HuH-7 (cell line): ENCODE measurements at regions not wholly inside any gene's neighbourhood (a gene's known extent, or its start where the extent isn't known, plus 50 kb on each side); places are given as distances from the start of the nearest gene placed in this dataset.
"Not testable (repeated sequence)": the region's sequence is repeated elsewhere in the genome, so short reads cannot be mapped to it uniquely, and the experiment has no call there.

ENCODE experiments used
- DNase-seq: peaks from one replicate; pipeline ENCODE4 v3.0.0; 2011; ENCODE audit warnings: low spot score

DNA sequence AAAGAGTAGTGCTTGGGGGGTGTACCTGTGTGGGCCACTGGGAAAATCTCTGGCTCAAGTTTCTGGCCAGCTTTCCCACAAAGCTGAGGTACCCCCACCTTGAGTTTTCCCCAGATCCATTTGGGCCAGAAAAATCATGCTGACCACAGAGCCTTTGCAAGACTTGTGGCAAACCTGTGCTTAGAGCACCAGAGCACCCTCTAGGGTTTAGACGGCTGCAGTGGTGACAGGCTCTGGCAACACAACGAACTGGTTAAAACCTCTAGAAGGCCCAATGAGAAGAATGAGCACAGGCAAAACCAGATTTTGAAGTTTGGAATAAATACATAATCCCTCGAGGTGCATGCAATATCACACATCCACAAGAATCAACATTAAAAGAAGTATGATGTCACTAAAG is 290.7 kb upstream of the FOLH1 start:
- DNase-seq: no peak

DNA sequence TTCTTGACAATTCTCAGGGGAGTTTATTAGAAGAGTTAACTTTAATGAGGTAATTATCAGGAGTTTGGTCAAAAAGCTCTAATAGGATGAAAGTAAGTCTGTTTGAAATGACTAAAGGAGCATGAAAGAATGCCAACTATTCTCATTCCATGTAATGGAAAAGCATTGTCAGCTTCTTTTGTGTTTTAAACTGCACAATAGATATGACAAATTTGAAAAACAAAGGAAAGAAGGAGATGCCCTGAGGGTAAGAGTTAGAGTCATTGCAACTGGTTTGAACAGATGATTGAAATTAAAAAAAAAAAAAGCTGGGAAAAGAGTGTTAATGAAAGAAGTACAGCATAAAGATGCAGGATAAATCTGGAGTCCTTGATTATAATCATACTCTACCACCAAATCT is 296.8 kb upstream of the FOLH1 start:
- no peak for DNase-seq

DNA sequence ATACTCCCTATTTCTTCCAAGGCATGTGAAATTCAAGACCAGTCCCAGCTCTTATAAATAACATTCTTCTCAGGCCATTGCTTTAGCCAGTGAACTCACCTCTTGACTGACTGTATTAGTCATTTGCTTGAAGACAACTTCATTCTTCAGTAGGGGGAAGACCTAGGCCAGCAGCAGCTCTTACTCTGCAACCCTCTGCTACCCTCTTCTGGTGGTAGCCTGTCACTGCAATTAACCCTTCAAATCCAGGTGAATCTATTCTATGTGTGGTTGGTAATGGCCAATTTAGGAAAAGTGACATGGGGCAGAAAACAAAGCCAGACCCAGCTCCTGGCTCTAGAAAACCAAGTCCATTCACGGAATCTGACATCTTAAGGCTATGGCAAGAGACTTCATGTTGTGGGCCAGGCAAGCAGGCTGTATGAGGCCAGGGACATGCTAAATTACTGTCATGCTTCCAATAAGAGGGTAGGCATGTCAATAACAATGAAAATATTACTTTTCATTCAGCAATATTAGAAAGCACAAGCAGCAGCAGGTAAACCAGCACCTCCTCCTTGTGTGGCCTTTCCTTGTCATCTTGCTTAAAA is 317.9 kb upstream of the FOLH1 start:
- DNase-seq: peak; percentile 1

DNA sequence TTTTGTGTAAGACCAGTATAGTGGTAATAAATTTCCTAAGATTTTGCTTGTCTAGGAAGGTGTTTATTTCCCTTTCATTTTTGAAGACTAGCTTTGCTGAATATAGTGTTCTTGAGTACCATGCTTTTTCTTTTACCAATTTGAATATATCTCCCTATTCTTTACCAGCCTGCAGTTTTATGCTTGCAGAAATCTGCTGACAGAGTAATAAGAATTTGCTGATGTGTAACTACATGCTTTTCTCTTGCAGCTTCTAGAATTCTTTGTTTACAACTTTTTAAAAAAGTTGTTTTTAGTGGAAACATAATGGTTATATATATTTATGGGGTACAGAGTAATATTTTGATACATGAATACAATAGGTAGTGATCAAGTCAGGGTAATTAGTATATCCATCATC is 324.8 kb upstream of the FOLH1 start:
- DNase-seq: no peak

DNA sequence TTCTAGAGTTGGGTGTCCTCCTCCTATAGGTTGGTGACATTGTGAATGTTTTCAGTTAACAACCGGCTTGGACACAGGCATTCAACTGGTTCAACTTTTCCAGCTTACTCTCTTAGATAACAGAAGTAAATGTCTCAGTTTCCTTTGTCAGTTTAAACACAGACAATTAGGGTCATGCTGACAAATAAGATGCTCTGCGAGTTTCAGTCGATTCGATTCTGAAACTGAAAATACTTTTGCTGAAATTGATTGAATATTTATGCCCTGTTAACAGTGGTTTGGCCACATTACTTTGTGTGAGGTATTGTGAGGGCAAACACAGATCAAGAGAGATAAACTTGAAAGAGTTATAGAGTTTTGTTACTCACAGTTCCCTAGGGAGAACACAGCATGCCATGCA is 330.5 kb upstream of the FOLH1 start:
- not testable (repeated sequence) for DNase-seq

DNA sequence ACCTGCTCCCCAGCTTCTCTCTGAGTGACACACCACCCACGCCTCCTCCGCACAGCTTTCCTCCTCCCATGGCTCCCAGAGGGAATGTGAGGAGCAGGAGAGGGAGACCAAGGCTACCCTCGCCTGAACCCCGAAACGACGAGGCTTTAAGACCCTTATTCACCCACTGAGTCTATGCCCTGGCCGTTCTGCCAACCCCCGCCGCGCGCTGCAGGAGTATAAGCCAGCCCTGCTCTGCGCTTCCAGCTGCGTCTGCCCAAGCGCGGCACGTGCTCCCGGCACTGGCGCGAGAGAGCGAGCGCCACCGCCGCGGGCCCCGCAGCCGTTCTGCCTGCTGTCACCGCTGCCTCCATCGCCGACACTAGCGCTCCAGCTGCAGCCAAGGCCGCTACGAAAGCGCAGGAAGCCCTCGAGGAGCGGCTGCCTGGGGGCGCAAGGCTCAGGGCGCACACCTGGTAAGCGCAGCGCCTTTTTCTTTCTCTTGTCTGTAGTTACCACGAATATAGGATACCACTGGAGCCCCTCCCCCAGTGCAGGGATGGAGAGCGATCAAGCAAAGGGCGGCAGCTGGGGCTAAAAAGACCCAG is 350.0 kb upstream of the FOLH1 start:
- not testable (repeated sequence) for DNase-seq

DNA sequence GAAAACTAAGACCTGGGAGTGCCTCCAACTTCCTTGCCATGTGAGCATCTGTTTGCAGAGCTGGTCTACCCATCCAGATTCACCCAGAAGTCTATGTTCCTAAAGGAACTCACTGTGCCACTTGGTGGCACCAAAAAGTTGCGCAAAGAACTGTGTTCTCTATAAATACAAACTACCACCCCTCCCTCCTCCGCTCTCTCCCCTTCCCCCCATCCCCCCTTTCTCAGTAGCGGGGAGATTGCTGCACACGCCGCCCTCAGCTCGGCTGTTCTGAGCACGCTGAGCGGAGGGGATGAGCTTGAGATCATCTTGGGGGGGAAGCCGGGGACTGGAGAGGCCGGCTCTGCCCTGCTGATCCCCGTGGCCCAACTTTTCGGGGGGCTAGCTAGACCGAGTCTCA is 352.2 kb upstream of the FOLH1 start:
- DNase-seq: not testable (repeated sequence)

DNA sequence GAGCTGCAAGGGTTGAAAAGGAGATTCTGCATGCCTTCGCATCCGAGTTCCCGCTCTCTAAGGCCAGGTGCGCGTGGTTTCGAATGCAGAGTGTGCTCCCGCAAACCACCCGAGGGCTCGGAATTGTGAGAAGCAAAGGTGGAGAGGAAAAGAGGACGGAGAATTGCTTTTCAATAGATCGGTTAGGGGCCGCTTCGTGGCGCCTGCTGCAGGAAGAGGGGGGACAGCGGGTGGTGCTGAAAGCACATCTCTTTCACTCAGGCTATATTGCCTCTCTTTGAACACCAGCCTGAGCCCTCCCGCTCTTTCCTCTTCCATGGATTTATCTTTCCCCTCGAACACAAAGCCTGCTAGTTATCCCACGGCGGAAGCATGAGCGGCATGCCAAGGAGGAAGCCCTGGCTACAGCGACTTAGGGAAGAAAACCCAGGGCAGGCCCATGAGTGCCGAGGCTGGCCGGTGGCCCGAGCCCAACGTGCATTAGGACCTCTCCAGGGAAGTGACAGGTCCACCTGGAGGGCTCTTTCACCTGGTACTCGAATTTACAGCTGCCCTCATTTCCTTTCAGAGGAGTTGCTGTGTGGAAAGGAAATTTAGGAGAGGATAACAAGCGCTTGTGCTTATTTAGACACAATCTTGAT is 353.0 kb upstream of the FOLH1 start:
- not testable (repeated sequence) for DNase-seq

DNA sequence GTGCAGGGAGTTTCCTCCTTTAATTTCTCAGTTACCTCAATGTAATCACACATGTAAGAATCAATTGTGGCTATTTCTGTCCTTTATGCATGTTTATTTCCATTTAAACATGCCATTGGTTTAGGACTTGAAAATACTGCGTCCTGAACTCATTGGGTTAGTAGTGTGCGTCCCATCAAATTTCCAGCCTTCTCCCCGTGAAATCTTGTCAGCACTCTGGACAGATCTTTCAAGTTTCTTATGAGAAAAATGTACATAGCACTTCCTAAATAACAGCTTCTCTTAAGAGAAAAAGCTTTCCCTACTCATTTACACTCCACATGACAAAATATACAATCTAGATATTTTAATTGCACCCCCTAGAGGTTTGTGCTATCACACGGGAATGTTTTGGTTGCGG is 353.9 kb upstream of the FOLH1 start:
- DNase-seq: not testable (repeated sequence)

DNA sequence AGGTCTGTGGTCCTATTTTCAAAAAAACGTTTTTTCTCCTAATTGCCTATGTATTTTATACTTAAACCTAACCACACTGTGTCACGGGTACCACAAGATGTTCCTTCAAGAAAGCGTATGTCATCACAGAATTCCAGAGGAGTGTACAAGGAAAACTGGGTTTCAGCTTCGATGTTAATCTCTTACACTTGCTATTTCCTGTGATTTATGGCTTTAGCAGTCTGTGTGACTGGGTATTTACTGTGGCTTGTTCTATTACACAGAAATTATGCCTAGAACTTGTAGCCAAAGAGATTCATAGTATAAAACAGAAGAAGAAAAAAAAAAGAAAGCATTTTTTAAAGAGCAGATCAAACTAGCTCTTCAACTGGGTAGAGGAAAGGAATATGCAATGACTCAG is 371.1 kb upstream of the FOLH1 start:
- not testable (repeated sequence) for DNase-seq

DNA sequence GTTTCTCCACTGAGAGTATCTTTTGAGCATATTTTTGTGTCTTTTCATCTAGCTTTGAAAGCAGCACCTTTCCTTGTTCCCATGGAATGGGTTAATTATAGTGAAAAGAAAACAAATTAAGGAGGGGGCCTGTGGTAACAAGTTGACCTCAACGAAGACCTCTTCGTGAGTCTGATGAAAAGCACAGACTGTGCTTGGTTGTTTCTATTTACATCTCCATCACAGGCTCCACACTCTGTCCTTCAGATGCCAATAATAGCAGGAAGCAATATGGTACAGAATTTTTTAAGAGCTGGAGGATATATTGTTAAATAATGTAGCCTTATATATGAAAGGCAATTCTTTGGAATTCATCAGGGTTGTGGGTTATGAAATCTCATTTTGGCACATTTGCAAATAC is 366.7 kb upstream of the OR4C13 start:
- not testable (repeated sequence) for DNase-seq

DNA sequence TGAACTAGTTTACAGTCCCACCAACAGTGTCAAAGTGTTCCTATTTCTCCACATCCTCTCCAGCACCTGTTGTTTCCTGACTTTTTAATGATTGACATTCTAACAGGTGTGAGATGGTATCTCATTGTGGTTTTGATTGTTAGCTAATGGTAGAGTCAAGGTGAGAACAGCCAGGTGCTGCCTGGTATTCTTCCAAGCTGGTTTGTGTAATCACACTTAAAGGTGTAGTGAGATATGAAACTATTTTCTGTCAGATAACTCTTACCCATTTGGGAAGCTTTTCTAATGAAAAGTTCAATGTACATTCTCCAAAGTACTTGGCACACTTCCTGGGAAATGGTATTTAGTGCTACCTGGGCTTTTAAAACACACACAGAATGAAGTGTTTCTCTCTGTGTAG is 343.3 kb upstream of the OR4C13 start:
- DNase-seq: not testable (repeated sequence)

DNA sequence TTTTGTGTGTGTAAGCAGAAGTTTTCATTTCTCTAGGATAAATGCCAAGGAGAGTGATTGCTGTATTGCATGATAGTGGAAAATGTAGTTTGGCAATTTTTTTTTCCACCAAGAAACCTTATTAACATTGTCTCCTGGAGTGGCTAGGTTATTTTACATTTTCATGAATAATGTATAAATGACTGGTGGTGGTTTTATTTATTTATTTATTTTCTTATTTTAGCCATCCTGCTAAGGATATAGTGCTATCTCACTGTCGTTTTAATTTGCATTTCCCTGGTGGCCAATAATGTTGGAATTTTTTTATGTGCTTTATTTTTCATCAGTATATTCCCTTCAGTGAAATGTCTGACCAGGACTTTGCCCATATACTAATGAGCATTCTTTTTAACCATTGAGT is 328.3 kb upstream of the OR4C13 start:
- not testable (repeated sequence) for DNase-seq

DNA sequence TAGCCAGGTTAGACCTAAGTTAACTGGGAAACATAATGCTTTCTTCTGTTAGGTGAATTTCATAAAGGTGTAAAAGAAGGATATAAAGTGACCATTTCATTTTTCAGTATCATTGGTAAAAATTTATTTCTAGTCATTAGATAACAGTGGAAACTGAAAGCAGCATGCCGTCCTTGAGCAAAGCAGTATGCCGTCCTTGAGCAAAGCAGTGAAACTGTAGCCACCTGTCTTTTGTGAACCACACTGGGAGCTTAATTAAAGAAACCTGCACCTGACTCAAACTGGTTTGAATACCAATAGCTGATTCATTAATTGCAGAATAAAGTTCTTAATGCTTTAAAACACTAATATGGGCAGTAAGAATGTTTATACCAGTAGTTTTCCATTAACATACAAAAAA is 281.5 kb upstream of the OR4C13 start:
- not testable (repeated sequence) for DNase-seq

DNA sequence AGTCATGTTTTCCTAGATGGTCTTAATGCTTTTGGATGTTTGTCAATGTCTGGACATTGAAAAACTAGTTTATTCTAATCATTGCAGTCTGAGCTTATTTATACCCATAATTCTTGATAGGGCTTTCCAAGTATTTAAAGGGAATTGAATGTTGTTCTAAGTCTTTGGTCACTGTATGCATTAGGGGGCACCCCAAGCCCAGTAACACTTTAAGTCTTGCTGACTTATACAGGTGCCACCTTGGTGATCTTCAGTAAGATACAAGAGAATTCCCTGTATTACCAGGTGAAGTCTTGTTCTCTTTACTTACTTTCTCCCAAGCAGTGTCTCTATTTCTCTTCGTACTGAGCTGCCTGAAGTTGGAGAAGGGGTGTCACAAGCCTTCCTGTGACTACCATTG is 250.1 kb upstream of the OR4C13 start:
- not testable (repeated sequence) for DNase-seq

DNA sequence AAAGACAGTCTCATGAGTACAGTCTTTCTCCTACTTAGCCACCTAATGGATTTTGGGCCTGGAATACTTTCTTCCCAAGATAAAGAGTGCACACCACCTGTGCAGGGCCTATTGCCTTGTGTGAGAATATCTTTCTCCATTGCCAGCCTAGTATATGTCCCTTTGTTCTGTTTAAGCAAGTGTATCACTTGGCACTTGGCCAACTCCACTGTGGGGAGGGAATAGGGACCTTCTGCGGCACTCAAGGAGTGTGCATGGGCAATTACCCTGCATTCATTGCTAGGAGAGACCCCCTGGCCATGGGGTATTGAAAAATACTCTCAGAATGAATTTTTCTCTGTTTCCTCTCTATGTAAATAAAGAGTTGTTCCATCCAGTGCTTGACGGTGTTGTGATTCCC is 201.7 kb upstream of the OR4C13 start:
- DNase-seq: not testable (repeated sequence)

DNA sequence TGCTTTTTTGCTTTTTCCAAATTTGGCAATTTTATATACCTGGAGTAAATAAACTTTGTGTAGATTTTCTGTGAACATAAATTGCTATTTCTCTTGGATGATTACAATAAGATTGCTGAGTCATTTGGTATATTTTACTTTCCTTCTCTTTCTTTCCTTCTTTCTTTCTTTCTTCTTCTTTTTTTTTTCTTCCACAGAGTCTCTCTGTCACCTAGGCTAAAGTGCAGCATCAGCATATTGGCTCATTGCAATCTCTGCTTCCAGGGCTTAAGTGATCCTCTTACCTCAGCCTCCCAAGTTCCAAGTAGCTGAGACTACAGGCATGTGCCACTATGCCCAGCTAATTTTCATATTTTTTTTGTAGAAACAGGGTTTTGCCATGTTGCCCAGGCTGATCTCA is 201.2 kb upstream of the OR4C13 start:
- not testable (repeated sequence) for DNase-seq

DNA sequence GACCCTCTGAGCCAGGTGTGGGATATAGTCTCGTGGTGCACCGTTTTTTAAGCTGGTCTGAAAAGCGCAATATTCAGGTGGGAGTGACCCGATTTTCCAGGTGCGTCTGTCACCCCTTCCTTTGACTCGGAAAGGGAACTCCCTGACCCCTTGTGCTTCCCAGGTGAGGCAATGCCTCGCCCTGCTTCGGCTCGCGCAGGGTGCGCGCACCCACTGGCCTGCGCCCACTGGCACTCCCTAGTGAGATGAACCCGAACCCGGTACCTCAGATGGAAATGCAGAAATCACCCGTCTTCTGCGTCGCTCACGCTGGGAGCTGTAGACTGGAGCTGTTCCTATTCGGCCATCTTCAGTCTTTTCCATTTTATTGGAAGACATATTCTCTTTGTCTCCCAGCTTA is 171.4 kb upstream of the OR4C13 start:
- DNase-seq: not testable (repeated sequence)

DNA sequence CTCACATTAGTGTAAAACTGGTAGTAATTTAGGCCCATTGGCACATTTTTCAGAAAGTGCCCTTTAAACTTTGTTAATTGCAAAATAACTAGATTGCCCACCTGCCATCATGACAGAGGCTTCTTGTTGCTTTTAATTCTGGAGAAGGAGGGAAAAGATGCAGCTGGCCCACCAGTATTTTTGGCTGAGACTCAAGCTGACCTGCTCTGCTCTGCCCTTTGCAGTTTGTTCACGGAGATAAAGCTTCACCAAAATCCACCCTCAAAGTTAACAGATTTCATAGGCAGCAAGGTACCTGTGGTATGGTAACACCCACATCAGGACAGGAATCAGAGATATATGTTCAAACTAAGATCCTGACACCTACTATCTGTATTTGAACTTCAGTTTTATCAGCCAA is 170.2 kb upstream of the OR4C13 start:
- DNase-seq: not testable (repeated sequence)

DNA sequence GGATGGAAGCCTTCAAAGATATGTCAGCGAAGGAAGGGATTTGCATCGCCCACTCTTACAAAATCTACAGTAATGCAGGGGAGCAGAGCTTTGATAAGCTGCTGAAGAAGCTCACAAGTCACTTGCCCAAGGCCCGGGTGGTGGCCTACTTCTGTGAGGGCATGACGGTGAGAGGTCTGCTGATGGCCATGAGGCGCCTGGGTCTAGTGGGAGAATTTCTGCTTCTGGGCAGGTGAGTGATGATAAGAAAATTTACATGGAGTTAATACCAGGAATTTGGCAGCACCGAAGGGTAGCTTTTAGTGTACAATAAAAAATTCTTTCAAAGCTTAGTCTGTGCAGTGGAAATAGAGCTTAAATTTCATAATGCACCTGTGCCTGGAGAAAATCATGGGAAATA is 168.3 kb upstream of the OR4C13 start:
- DNase-seq: not testable (repeated sequence)

DNA sequence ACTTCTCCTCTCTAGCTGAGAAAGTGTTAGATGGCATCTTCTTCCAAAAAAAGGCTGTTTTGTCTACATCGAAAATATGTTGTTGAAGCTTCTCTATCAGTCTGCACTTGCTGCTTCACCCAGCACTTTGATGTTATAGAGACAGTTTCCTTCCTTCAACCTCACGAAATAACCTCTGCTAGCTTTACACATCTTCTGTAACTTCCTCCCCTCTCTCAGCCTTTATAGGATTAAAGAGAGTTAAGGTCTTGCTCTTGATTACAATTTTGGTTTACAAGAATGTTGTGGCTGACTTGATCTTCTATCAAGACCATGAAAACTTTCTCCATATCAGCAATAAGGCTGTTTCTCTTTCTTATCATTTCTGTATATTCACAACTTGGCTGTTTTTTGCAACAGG is 162.4 kb upstream of the OR4C13 start:
- DNase-seq: not testable (repeated sequence)

DNA sequence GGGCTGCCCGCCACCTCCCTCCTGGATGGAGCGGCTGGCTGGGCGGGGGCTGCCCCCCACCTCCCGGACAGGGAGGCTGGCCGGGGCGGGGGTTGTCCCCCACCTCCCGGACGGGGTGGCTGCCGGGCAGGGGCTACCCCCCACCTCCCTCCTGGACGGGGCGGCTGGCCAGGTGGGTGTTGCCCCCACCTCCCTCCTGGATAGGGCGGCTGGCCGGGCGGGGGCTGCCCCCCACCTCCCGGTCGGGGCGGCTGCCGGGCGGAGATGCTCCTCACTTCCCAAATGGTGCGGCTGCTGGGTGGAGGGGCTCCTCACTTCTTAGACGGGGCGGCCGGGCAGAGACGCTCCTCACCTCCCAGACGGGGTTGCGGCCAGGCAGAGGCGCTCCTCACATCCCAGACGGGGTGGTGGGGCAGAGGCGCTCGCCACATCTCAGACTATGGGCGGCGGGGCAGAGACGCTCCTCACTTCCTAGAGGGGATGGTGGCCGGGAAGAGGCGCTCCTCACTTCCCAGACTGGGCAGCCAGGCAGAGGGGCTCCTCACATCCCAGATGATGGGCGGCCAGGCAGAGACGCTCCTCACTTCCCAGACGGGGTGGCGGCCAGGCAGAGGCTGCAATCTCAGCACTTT is 153.9 kb upstream of the OR4C13 start:
- DNase-seq: not testable (repeated sequence)
